MM.1S (cell line): ENCODE measurements at regions not wholly inside any gene's neighbourhood (a gene's known extent, or its start where the extent isn't known, plus 50 kb on each side); places are given as distances from the start of the nearest gene placed in this dataset.

Experiments used
- DNase-seq: peaks from one replicate; pipeline ENCODE4 v3.0.0-alpha.2; 2015
- H2AFZ ChIP-seq: fragments of 300-600 bp; sonication (generic); 2 replicates; pipeline ENCODE4 v1.6.0; 2016; ENCODE audit warnings: antibody characterized with exemption, low read length
- H3F3A ChIP-seq: fragments of 300-600 bp; sonication (generic); 2 replicates; pipeline ENCODE4 v1.6.1; 2016; ENCODE audit warnings: mild to moderate bottlenecking, antibody characterized with exemption, low read length, moderate library complexity, mixed read lengths; ENCODE audit not compliant: insufficient read depth
- H3K27ac ChIP-seq: fragments of 300-600 bp; sonication (generic); 2 replicates; pipeline ENCODE4 v1.5.1; 2016; ENCODE audit warnings: mild to moderate bottlenecking, low read length
- H3K27me3 ChIP-seq: fragments of 300-600 bp; sonication (generic); replicated peaks from 2 replicates; pipeline ENCODE4 v1.6.0; 2016; ENCODE audit warnings: low read length; ENCODE audit not compliant: insufficient read depth
- H3K36me3 ChIP-seq: fragments of 300-600 bp; sonication (generic); replicated peaks from 2 replicates; pipeline ENCODE4 v1.6.1; 2016; ENCODE audit warnings: mild to moderate bottlenecking, low read length, mixed read lengths; ENCODE audit not compliant: insufficient read depth
- H3K4me1 ChIP-seq: fragments of 300-600 bp; sonication (generic); 2 replicates; pipeline ENCODE4 v1.6.1; 2016; ENCODE audit warnings: low read length, mixed read lengths
- H3K4me2 ChIP-seq: fragments of 300-600 bp; sonication (generic); 2 replicates; pipeline ENCODE4 v1.6.0; 2016; ENCODE audit warnings: low read depth, low read length
- H3K4me3 ChIP-seq: fragments of 300-600 bp; sonication (generic); 2 replicates; pipeline ENCODE4 v1.5.1; 2016; ENCODE audit warnings: low read length, mixed read lengths
- H3K79me2 ChIP-seq: fragments of 300-600 bp; sonication (generic); 2 replicates; pipeline ENCODE4 v1.6.1; 2016; ENCODE audit warnings: mixed run types, low read length, mixed read lengths
- H3K9ac ChIP-seq: fragments of 300-600 bp; sonication (generic); 2 replicates; pipeline ENCODE4 v1.6.1; 2016; ENCODE audit warnings: low read length, mixed read lengths
- H3K9me2 ChIP-seq: fragments of 300-600 bp; sonication (generic); replicated peaks from 2 replicates; pipeline ENCODE4 v1.6.1; 2016; ENCODE audit warnings: mild to moderate bottlenecking, low read length, mixed read lengths; ENCODE audit not compliant: insufficient read depth
- H3K9me3 ChIP-seq: fragments of 300-600 bp; sonication (generic); replicated peaks from 2 replicates; pipeline ENCODE4 v1.6.1; 2016; ENCODE audit warnings: mild to moderate bottlenecking, low read length, mixed read lengths; ENCODE audit not compliant: insufficient read depth
- H4K20me1 ChIP-seq: fragments of 300-600 bp; sonication (generic); 2 replicates; pipeline ENCODE4 v1.6.1; 2016; ENCODE audit warnings: mild to moderate bottlenecking, low read length, moderate library complexity, mixed read lengths; ENCODE audit not compliant: insufficient read depth
- CTCF ChIP-seq: fragments of 300-600 bp; sonication (generic); IDR thresholded peaks from 2 replicates; pipeline ENCODE4 v1.5.1; 2016; ENCODE audit warnings: antibody characterized with exemption, low read length, mixed read lengths
- EZH2 ChIP-seq: fragments of 300-600 bp; sonication (generic); optimal IDR thresholded peaks from 2 replicates; pipeline ENCODE3; 2017; ENCODE audit warnings: low read depth, mild to moderate bottlenecking, antibody characterized with exemption, low read length, mixed read lengths
- EZH2phosphoT487 ChIP-seq: fragments of 300-600 bp; sonication (generic); IDR thresholded peaks from 2 replicates; pipeline ENCODE4 v1.6.1; 2018; ENCODE audit warnings: antibody characterized with exemption, low read length

- Histone ChIP-seq H3K9ac (no peak overlapping the region), H3K4me3 (no peak overlapping the region), H3K27me3 (no peaks in the 10 kb centered on the region), H2AFZ (no peak overlapping the region), H3K36me3 (no peaks in the 10 kb centered on the region), H3K9me2 (no peaks in the 10 kb centered on the region), H4K20me1 (no peaks in the 10 kb centered on the region), H3F3A (no peaks in the 10 kb centered on the region), H3K27ac (no peak overlapping the region), H3K79me2 (no peaks in the 10 kb centered on the region), H3K9me3 (no peaks in the 10 kb centered on the region), H3K4me1 (no peaks in the 10 kb centered on the region), H3K4me2 (no peak overlapping the region)
- DNase-seq, result no peak
- TF ChIP-seq EZH2phosphoT487, result no peak
Observed at GRCh38 chr13:73288596-73288995, 229.8 kb downstream of the KLF5 start.

GRCh38 chr13:73287831-73288230 is 229.0 kb downstream of the KLF5 start:
- no peak overlapping the region for H3K27ac ChIP-seq
- no peak overlapping the region for H2AFZ ChIP-seq
- H3K79me2 ChIP-seq, result no peaks in the 10 kb centered on the region
- H3K4me1 ChIP-seq, result no peaks in the 10 kb centered on the region
- H3K9me2 ChIP-seq, result no peaks in the 10 kb centered on the region
- no peaks in the 10 kb centered on the region for H3K27me3 ChIP-seq
- no peaks in the 10 kb centered on the region for H3K36me3 ChIP-seq
- no peaks in the 10 kb centered on the region for H4K20me1 ChIP-seq
- TF ChIP-seq EZH2, result no peak
- TF ChIP-seq EZH2phosphoT487, result no peak
- no peak for TF ChIP-seq CTCF
- H3K4me2 ChIP-seq, result no peak overlapping the region
- H3F3A ChIP-seq, result no peaks in the 10 kb centered on the region
- DNase-seq, result no peak
- H3K9ac ChIP-seq, result no peak overlapping the region
- no peaks in the 10 kb centered on the region for H3K9me3 ChIP-seq
- no peak overlapping the region for H3K4me3 ChIP-seq

GRCh38 chr13:73286942-73287620 is 228.3 kb downstream of the KLF5 start:
- TF ChIP-seq EZH2phosphoT487 (no peak), EZH2 (no peak), CTCF (no peak)
- Histone ChIP-seq H3K27me3 (no peaks in the 10 kb centered on the region), H2AFZ (no peak overlapping the region), H3K4me2 (no peak overlapping the region), H3K4me1 (no peaks in the 10 kb centered on the region), H3K9ac (no peak overlapping the region), H3K27ac (no peak overlapping the region), H3K36me3 (no peaks in the 10 kb centered on the region), H3F3A (no peaks in the 10 kb centered on the region), H3K79me2 (no peaks in the 10 kb centered on the region), H3K4me3 (no peak overlapping the region), H3K9me2 (no peaks in the 10 kb centered on the region), H3K9me3 (no peaks in the 10 kb centered on the region), H4K20me1 (no peaks in the 10 kb centered on the region)
- DNase-seq, result no peak

GRCh38 chr13:73286177-73286576 is 227.4 kb downstream of the KLF5 start:
- H3K9ac ChIP-seq, result no peak overlapping the region
- H4K20me1 ChIP-seq, result no peaks in the 10 kb centered on the region
- H3K36me3 ChIP-seq, result no peaks in the 10 kb centered on the region
- DNase-seq, result no peak
- H3K9me2 ChIP-seq, result no peaks in the 10 kb centered on the region
- H3K4me2 ChIP-seq, result no peak overlapping the region
- no peaks in the 10 kb centered on the region for H3F3A ChIP-seq
- TF ChIP-seq EZH2phosphoT487 (no peak), CTCF (no peak), EZH2 (no peak)
- H3K4me3 ChIP-seq, result no peak overlapping the region
- H3K27me3 ChIP-seq, result no peaks in the 10 kb centered on the region
- no peaks in the 10 kb centered on the region for H3K9me3 ChIP-seq
- no peaks in the 10 kb centered on the region for H3K79me2 ChIP-seq
- H3K27ac ChIP-seq, result no peak overlapping the region
- H2AFZ ChIP-seq, result no peak overlapping the region
- H3K4me1 ChIP-seq, result no peaks in the 10 kb centered on the region
